T-helper 17 cell (primary cell): ENCODE measurements at regions not wholly inside any gene's neighbourhood (a gene's known extent, or its start where the extent isn't known, plus 50 kb on each side); places are given as distances from the start of the nearest gene placed in this dataset.

Source experiments
- ATAC-seq: fragments of 150-1000 bp; cut with Tn5 transposase; 2 replicates; pipeline ENCODE4 v1.10.0; 2021; ENCODE audit warnings: mild to moderate bottlenecking, moderate library complexity
- DNase-seq, 3 donors: peaks; one replicate each; pipeline versions ENCODE4 v3.0.0 to v3.0.0-alpha.2; 2020 to 2021
- H3K9me3 ChIP-seq: one replicate; pipeline ENCODE4 v1.7.0; 2013; ENCODE audit warnings: low read length, mild to moderate bottlenecking; ENCODE audit not compliant: control insufficient read depth, poor library complexity, severe bottlenecking
- H3K27ac Mint-ChIP-seq: one replicate; pipeline ENCODE4 v1.8.0; 2022; ENCODE audit warnings: mild to moderate bottlenecking, moderate library complexity, mixed read lengths
- H3K27me3 Mint-ChIP-seq: one replicate; pipeline ENCODE4 v1.8.0; 2022; ENCODE audit warnings: mixed read lengths
- H3K36me3 Mint-ChIP-seq: one replicate; pipeline ENCODE4 v1.8.0; 2022; ENCODE audit warnings: low read depth, mixed read lengths
- H3K4me1 Mint-ChIP-seq: one replicate; pipeline ENCODE4 v1.8.0; 2022; ENCODE audit warnings: mild to moderate bottlenecking, mixed read lengths
- H3K4me3 Mint-ChIP-seq: one replicate; pipeline ENCODE4 v1.8.0; 2022; ENCODE audit warnings: mild to moderate bottlenecking, moderate library complexity, mixed read lengths

DNA sequence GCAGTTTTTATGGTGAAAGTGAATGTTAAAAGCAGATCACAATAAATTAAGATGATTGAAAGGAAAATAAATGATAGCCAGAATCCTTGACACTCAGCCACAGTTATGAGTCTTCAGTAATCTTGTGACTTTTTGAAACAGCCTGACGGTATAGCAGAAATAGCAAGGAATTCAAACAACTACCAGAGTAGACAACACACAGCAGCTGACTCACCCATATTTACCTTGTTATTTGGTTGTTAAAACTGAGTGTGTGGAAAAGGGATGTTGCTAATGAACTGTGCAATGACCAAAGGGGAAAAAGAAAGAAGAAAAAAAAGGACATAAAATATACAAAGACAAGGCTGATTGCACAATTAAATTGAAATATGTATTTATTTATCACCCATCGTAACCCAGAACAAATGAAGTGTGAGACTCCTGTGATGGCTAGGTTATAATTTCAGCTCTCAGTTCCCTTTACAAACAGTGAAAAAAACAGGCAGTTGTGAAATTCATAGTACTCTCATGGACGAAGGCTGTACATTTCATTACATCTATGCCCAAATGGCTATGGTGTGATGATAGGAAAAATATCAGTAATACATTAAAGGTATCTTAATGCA is 1023.0 kb upstream of the SORCS1 start:
- Mint-ChIP-seq H3K27me3 (no peaks in the 10 kb centered on the region), H3K4me3 (no peak overlapping the region), H3K27ac (no peak overlapping the region), H3K4me1 (no peaks in the 10 kb centered on the region), H3K36me3 (no peaks in the 10 kb centered on the region)
- H3K9me3 ChIP-seq: peaks cover 3% of the 10 kb centered on the region
- ATAC-seq (no peak), DNase-seq (no peak)

DNA sequence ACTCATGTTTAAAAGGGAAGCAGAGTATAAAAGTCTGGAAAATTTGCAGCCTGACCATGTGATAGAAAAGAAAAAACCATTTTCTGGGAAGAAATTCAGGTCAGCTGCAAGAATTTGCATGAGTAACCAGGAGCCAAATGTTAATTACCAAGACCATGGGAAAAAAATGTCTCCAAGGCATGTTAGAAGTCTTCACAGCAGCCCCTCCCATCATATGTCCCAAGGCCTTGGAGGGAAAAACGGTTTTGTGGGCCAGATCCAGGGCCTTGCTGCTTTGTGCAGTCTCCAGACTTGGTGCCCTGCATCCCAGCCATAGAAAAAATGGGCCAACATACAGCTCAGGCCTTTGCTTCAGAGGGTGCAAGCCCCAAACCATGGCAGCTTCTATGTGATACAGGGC is 1019.6 kb upstream of the SORCS1 start:
- H3K4me1 Mint-ChIP-seq: no peaks in the 10 kb centered on the region
- H3K9me3 ChIP-seq: no peaks in the 10 kb centered on the region
- no peaks in the 10 kb centered on the region for H3K27me3 Mint-ChIP-seq
- H3K27ac Mint-ChIP-seq: no peak overlapping the region
- no peak overlapping the region for H3K4me3 Mint-ChIP-seq
- no peak for ATAC-seq
- H3K36me3 Mint-ChIP-seq: no peaks in the 10 kb centered on the region
- no peak for DNase-seq

DNA sequence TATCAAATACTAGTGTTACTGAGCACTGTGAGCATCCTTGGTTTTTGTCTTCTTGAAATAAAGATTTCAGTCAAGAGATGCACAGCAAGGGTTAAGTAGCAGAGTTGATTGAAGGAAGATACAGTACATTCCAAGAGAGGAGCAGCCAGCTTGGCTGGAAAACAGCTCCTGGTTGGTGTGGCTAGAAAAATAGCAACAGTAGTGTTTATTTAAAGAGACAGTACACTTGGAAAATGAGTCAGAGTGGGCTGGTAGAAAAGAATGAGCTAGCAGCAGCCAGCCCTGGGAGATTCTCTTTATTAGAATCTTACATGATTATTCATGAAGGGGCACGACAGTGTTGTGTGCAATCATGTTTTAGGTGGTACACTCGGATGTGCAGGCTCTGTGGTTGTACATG is 1016.4 kb upstream of the SORCS1 start:
- H3K9me3 ChIP-seq: no peaks in the 10 kb centered on the region
- H3K4me1 Mint-ChIP-seq: no peaks in the 10 kb centered on the region
- no peak for ATAC-seq
- H3K4me3 Mint-ChIP-seq: no peak overlapping the region
- H3K27ac Mint-ChIP-seq: no peak overlapping the region
- H3K36me3 Mint-ChIP-seq: no peaks in the 10 kb centered on the region
- H3K27me3 Mint-ChIP-seq: no peaks in the 10 kb centered on the region
- no peak for DNase-seq

DNA sequence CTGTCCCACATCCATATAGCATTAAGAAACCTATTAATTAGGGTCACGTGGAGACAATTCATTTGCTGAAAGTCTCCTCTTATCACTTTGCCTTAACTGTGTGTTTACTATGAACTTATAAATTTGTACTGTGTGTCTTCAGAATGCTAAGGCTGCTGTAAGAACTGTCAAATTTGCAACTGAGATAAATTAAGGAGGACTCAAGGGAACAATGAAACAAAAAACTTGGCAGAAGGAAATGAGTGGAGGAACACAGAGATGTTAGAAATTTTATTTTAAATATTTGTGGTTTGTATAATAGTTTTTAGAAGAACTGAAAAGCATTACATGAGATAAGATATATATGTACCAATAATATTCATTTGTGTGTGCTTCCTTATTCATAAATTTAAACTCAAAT is 1005.3 kb upstream of the SORCS1 start:
- Mint-ChIP-seq H3K4me3 (no peak overlapping the region), H3K27ac (no peak overlapping the region), H3K27me3 (no peaks in the 10 kb centered on the region), H3K36me3 (no peaks in the 10 kb centered on the region), H3K4me1 (no peaks in the 10 kb centered on the region)
- ATAC-seq (no peak), DNase-seq (no peak)
- no peaks in the 10 kb centered on the region for H3K9me3 ChIP-seq

DNA sequence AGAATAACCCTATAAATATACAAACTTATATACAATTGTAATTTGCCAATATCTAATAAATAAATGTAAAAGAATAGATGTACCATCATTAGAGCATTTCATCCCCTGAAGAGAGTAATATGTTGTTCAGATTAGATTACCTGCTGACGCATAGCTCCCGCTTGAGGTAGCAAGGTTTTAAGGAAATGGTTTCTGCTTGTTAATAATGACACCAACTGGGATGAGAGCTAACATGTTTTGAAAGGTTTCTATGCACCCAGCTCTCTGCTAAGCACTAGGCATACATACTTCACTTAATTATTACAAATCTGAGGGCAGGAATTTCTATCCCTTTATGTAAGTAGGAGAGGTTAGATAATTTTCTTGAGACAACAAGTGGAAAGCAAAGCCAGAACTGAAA is 1003.3 kb upstream of the SORCS1 start:
- H3K27me3 Mint-ChIP-seq: no peaks in the 10 kb centered on the region
- H3K9me3 ChIP-seq: no peaks in the 10 kb centered on the region
- no peak overlapping the region for H3K4me3 Mint-ChIP-seq
- H3K27ac Mint-ChIP-seq: no peak overlapping the region
- no peaks in the 10 kb centered on the region for H3K36me3 Mint-ChIP-seq
- H3K4me1 Mint-ChIP-seq: no peaks in the 10 kb centered on the region
- DNase-seq (no peak), ATAC-seq (no peak)

DNA sequence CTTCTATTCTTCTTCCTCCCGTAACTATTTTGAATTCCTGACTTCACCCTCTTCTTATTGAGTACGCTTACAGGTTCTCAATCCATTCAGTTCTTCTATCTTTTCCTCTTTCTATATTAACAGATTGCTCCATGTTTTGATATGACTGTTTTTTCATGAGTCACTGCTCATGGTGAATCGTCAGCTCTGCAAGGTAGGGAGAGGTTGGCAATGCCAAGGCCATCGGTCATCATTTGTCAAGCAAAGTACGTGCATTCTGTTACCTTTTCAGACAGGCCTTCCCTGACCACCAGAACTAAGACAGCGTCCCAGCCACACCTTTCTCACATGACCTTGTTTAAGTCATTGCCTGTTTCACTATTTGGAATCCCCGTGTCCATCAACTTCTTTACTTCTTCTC is 1001.9 kb upstream of the SORCS1 start:
- DNase-seq: no peak
- H3K4me1 Mint-ChIP-seq: no peaks in the 10 kb centered on the region

DNA sequence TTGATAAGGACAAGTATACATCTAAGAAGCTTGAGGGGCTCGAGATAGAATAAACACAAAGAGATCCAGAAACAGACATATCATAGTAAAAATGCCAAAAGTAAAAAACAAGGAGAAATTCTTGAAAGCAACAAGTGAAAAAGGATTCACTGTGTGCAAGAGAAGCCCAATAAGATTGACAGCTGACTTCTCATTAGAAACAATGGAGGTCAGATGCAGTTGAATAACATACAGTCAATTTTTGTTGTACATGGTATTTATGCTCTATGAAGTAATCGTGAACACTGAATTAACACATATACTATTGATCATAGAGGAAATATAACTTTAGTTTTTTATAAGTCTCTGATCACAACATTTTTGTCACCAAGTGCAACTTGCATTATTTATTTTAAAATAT is 982.8 kb upstream of the SORCS1 start:
- Mint-ChIP-seq H3K4me1 (no peaks in the 10 kb centered on the region), H3K27ac (no peak overlapping the region), H3K27me3 (no peaks in the 10 kb centered on the region), H3K36me3 (no peaks in the 10 kb centered on the region), H3K4me3 (no peak overlapping the region)
- peaks cover 3% of the 10 kb centered on the region for H3K9me3 ChIP-seq
- DNase-seq (no peak), ATAC-seq (no peak)

More for the DNA sequence above, 1001.9 kb upstream of the SORCS1 start:
- H3K9me3 ChIP-seq: no peaks in the 10 kb centered on the region
- Mint-ChIP-seq H3K4me3 (no peak overlapping the region), H3K36me3 (no peaks in the 10 kb centered on the region), H3K27me3 (no peaks in the 10 kb centered on the region), H3K27ac (no peak overlapping the region)
- no peak for ATAC-seq

DNA sequence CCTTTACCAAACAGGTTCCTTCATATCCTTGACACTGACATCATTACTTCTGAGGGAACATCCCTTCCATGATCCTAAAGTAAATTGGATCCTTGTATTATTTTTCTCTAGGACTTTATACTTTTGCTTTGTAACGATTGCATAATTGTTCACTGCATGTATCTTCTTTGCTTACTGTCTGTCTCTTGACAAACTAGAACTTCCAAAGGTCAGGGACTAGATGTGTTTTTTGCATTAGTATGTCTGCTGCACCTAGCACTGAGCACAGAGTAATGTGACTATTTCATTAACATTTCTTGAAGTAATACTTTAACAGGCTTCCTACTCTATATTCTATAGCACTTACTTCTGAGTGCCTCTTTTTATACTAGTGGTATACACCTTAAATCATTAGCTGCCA is 976.6 kb upstream of the SORCS1 start:
- H3K4me3 Mint-ChIP-seq: no peak overlapping the region
- H3K27me3 Mint-ChIP-seq: no peaks in the 10 kb centered on the region
- ATAC-seq: no peak
- H3K9me3 ChIP-seq: peaks cover 3% of the 10 kb centered on the region
- H3K4me1 Mint-ChIP-seq: no peaks in the 10 kb centered on the region
- H3K27ac Mint-ChIP-seq: no peak overlapping the region
- no peak for DNase-seq
- H3K36me3 Mint-ChIP-seq: no peaks in the 10 kb centered on the region

DNA sequence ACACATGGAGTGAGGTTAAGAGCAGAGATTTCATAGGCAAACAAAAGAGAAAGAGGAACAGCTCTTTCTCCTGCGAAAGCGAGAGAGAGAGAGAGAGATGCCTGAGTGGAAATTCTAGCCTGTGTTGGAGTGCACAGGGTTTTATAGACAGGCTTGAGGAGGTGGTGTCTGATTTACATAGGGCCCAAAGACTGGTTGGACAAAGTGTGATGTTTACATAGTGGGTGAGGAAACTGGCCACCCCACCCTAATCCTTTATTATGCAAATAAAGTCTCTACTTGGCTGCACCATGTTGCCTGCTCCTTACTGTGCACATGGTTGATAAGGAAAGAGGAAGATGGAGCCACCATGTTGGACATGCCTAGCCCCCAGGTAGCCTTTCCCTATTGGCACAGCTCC is 967.8 kb upstream of the SORCS1 start:
- Mint-ChIP-seq H3K4me3 (no peak overlapping the region), H3K27me3 (no peaks in the 10 kb centered on the region), H3K27ac (no peak overlapping the region), H3K4me1 (no peaks in the 10 kb centered on the region), H3K36me3 (no peaks in the 10 kb centered on the region)
- DNase-seq: no peak
- ATAC-seq: no peak
- H3K9me3 ChIP-seq: no peaks in the 10 kb centered on the region

DNA sequence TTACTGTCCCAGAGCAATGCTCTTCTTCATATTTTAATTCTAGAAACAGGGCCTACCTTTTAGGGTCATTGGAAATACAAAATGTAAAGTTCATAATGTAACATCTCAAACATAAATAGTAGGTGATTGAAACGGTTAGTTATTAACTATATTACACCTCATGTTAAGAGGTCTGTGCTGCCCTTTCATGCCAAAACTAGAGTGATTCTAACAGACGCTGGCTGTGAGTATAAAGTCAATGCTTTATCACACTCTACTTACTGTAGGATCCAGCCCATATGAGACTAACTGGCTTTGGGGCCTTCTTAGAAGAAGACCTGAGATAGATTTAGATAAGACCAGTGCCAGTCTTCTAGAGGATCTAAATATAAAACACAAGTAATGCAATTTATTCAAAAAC is 966.1 kb upstream of the SORCS1 start:
- H3K27ac Mint-ChIP-seq: no peak overlapping the region
- no peaks in the 10 kb centered on the region for H3K36me3 Mint-ChIP-seq
- no peak overlapping the region for H3K4me3 Mint-ChIP-seq
- no peak for DNase-seq
- H3K4me1 Mint-ChIP-seq: no peaks in the 10 kb centered on the region
- H3K27me3 Mint-ChIP-seq: no peaks in the 10 kb centered on the region
- ATAC-seq: no peak
- no peaks in the 10 kb centered on the region for H3K9me3 ChIP-seq

DNA sequence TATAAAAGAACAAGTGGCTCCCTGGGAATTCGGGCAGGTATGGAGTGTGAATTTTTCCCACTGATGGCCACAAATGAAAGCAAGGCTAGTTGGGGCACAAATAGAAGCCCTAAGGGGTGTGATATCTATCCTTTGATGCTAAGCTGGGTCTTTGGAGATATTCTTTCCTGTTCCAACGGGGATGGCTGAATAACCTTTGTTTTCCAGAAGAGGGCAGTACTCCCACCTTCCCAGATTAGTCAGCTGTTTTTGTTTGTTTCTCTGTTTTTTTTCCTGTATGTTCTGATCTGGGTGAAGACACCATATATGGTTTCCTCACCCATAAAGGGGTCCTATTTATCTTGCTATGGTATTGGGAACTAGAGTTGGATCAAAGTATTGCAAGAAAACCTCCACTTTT is 947.7 kb upstream of the SORCS1 start:
- H3K4me1 Mint-ChIP-seq: no peaks in the 10 kb centered on the region
- DNase-seq: no peak
- H3K27me3 Mint-ChIP-seq: no peaks in the 10 kb centered on the region
- H3K36me3 Mint-ChIP-seq: no peaks in the 10 kb centered on the region
- no peak for ATAC-seq
- no peak overlapping the region for H3K4me3 Mint-ChIP-seq
- H3K9me3 ChIP-seq: peaks cover 8% of the 10 kb centered on the region
- H3K27ac Mint-ChIP-seq: no peak overlapping the region

DNA sequence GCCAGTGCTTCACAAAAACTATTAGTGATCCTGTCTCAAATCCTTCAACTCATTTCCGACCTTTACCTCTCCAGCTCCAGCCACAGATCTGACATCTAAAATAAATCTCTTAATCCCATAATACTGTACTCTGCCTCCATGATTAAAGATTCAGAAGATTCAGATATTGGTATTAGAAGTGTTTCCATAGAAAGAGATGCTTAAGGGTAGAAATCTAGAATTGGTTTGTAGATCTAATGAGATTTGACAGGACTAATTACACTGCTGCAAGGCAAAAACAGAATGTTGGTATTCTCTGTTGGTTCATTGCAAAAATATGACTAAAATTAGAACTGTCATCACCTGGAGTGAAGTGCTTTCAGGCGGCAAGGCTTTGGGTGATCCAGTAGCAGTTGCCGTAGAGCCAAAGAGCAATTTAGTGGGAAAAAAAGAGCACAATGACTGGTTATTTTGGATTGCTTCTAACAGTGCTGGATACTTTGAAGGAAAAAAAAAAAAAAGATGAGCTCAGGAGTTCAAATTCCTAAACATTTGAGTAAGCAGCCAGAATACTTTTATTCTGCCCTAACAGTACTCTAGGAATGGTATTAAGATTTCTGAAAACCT is 940.1 kb upstream of the SORCS1 start:
- ATAC-seq: no peak
- H3K9me3 ChIP-seq: peaks cover 3% of the 10 kb centered on the region
- H3K27me3 Mint-ChIP-seq: no peaks in the 10 kb centered on the region
- no peaks in the 10 kb centered on the region for H3K4me1 Mint-ChIP-seq
- H3K36me3 Mint-ChIP-seq: no peaks in the 10 kb centered on the region
- no peak overlapping the region for H3K4me3 Mint-ChIP-seq
- no peak for DNase-seq
- H3K27ac Mint-ChIP-seq: no peak overlapping the region

DNA sequence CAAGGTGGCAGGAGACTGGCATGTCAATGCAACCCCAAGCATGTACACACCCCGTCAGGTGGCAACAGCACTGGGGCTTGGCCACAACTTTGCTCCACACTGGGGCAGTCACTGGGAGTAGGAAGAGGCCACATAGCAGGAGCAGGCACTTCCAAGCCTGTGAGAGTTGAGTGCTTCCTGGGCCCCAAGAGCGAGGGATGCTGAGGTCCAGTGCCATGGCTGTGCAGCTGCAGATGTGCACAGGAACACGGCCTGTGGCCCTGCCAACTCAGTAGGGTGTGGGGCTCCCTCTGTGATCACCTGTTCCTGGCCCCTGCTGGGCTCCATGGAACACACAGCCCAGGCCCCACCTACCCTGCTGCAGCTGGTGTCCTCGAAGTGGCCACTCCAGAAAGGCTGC is 932.8 kb upstream of the SORCS1 start:
- Mint-ChIP-seq H3K4me1 (no peaks in the 10 kb centered on the region), H3K27me3 (no peaks in the 10 kb centered on the region), H3K36me3 (no peaks in the 10 kb centered on the region), H3K27ac (no peak overlapping the region), H3K4me3 (no peak overlapping the region)
- ATAC-seq (no peak), DNase-seq (no peak)
- H3K9me3 ChIP-seq: peaks cover 2% of the 10 kb centered on the region
